GM18951 (cell line): ENCODE measurements at regions not wholly inside any gene's neighbourhood (a gene's known extent, or its start where the extent isn't known, plus 50 kb on each side); places are given as distances from the start of the nearest gene placed in this dataset.

ENCODE experiments used
- POLR2A ChIP-seq: IDR thresholded peaks from 4 replicates; pipeline ENCODE4 v1.6.1; 2011; ENCODE audit warnings: mild to moderate bottlenecking; ENCODE audit not compliant: insufficient read length, insufficient read depth; ENCODE audit errors: extremely low read depth
- in situ Hi-C: fragments of 300-500 bp; cut with MboI; formaldehyde crosslinking; loops from one replicate; pipeline ENCODE4 v1.12.0; 2022; ENCODE audit warnings: low sequenced_read_pairs, mixed read lengths, inconsistent platforms; ENCODE audit not compliant: unreplicated experiment

DNA sequence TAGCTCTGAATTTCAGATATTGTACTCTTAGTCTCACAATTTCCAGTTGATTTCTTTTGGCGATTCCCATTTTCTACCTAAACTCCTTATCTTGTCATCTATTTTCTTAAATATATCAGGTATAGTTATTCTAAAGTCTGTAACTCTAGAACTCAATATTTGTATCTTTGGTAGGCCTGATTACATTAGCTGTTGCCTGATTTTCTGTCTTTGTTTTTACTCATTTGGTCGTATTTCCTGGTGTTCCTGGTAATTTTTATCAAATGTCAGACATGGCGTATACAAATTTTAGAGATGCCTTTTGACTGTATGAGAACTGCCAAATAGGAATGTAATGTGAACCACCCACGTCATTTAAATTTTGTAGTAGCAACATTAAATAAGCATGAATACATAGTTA, 266.7 kb downstream of the ZNF536 start:
- TF ChIP-seq POLR2A: no peak
- in situ Hi-C loops: no loop called here

- in situ Hi-C loops: no loop called here
Measured at GRCh38 chr19:30637926-30638325, 265.7 kb downstream of the ZNF536 start.

DNA sequence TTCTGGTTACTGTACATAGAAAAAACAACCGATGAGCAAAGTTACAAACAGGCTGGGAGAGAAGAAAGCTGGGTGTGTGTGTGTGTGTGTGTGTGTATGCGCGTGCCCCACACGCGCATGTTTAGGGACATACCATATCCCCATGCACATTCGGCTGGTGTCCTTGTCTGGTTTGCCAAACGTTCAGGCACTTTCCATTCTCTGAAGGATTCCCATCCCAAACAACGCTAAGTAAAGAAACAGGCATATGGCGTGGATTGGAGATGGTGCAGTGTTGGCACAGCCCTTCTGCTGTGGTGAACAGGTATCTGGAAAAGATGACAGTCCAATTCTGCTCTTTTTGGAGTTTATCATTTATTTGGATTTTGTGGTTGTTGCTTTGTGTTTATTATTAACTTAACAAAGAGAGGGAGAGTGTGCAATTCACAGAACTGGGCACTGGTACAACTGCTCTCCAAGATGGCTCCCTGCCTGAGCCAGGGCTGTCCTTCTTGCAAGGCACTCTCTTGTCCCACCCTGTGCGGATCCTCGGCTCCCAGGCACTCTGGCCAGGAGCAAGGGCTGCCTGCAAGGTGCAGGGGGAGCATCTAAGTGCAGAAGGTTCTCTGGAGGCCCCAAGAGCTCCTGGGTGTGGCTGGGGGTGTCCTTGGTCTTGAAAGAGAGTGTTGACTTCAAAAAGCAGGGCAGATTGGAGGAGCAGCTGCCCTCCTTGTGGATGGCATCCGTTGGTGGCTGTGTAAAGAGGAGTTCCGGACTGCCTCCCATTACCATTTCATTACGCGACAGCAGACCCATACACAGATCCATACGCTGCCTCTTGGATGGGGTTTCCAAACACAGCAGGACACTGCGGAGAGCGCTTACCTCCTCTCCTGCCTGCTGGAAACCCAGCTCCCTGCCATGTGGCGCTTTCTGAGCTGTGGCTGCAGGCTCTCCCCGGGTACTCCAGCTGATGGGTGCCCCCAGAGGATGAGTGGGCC, 263.1 kb downstream of the ZNF536 start:
- TF ChIP-seq POLR2A: no peak
- in situ Hi-C loops: no loop called here

More at GRCh38 chr19:30637926-30638325, 265.7 kb downstream of the ZNF536 start:
- TF ChIP-seq POLR2A: no peak

- no peak for TF ChIP-seq POLR2A
- in situ Hi-C loops: no loop called here
Measured at GRCh38 chr19:30634131-30634830, 262.1 kb downstream of the ZNF536 start.

- in situ Hi-C loops: no loop called here
- TF ChIP-seq POLR2A: no peak
Measured at GRCh38 chr19:30631033-30631370, 258.8 kb downstream of the ZNF536 start.

DNA sequence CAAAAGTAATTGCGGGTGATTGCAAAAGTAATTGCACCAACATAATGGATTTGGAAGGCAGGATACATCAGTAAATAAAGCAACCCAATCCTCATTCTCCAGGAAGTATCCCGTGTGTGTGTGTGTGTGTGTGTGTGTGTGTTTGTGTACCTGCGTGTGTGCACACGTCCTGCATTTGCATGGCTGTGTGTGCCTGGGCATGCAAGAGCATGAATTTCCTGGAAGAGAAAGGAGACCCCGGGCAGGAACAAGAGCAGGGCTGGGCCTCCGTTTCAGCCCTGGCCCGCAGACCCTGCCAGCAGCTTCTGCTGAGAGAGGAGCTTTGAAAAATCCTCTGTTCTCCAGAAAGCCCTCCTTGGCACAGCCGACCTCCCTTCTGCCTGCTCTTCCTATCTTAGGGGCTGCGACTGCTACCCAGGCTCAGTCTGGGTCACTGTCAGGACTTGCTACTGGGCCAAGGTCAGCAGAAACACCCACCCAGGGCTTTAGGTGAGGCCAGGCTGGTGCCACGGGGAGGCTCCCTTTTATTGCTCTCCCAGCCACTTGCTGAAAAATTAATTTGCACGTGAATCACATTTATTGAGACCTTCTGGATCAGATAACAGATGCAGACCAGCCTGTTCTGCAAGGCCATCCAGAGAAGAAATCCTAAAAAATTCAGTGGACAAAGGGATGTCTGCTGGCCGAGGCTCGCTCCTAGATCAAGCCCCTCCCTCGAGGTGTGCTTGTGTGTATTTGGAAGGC, 258.3 kb downstream of the ZNF536 start:
- TF ChIP-seq POLR2A: no peak
- in situ Hi-C loops: no loop called here

DNA sequence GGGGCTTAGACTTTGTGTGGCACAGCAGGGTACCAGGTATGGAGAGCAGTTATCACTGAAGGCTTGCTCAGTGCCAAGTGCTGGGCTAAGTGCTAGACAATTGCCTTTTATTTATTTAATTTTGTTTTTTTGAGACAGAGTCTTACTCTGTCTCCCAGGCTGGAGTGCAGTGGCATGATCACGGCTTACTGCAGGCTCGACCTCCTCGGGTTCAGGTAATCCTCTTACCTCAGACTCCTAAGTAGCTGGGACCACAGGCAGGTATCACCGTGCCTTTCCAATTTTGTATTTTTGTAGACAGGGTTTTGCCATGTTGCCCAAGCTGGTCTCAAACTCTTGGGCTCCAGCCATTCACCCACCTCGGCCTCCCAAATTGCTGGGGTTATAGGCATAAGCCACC, 256.9 kb downstream of the ZNF536 start:
- TF ChIP-seq POLR2A: no peak
- in situ Hi-C loops: no loop called here

GRCh38 chr19:30626626-30626966, 254.4 kb downstream of the ZNF536 start:
- in situ Hi-C loops: no loop called here
- no peak for TF ChIP-seq POLR2A

DNA sequence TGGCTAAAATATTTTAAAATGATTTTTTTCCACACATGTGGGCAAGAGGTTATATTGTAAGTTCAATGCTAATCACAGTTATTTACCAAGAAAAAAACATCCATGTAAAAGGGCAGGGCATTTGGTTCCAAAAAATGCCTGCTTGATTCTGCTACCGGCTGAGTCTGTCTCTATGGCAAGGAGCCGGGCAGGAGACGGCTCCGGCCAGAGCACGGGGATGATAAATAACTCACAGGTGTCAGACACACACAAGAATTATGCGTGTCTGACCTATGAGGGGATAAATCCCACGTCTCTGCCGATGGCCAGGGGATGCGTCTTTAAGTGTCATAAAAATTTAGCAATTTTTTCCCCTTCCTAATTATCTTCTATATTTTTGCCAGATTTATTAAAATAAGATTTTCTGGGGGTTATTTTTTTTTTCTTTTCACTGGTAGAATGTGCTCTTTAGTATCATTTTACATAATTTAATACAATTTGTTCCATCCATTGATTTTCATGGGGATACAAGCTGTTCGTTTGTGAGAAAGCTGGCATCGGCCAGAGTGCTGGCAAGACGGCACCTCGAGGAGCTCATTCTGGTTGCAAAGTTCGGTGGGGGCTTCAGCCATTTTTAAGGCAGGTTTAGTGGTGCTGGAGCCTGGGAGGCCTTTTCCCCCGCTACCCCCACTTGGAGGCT, 253.9 kb downstream of the ZNF536 start:
- in situ Hi-C loops: no loop called here
- no peak for TF ChIP-seq POLR2A

- TF ChIP-seq POLR2A: no peak
- in situ Hi-C loops: no loop called here
Measured at GRCh38 chr19:30622276-30622675, 250.1 kb downstream of the ZNF536 start.

DNA sequence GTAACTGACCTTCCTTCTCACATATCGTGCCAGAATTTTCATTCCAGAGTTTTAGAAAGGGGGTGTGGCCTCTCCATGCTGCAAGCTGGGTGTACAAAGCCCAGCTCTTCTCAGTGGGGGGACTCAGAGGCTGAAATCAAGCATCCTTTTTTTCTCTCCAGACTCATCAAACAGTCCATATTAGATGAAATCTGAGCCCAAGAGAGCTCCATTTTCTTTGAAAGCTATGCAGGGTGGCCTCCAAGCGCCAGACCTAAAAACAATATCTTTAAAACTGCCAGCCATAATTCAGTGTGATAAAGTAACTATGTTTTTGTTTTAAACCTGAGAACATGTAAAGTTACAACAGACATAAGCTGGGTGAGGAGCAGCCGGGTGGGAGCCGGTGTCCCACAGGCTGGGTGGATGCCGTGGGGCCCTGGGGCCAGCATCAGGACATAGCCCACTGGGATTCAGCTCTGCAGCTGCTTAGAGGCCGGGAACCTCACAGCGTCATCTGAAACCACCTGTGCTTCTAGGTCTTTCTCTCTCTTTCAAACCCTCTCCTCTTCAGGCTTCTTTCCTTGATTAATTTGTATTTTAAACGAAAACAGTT, 249.2 kb downstream of the ZNF536 start:
- TF ChIP-seq POLR2A: no peak
- in situ Hi-C loops: no loop called here

DNA sequence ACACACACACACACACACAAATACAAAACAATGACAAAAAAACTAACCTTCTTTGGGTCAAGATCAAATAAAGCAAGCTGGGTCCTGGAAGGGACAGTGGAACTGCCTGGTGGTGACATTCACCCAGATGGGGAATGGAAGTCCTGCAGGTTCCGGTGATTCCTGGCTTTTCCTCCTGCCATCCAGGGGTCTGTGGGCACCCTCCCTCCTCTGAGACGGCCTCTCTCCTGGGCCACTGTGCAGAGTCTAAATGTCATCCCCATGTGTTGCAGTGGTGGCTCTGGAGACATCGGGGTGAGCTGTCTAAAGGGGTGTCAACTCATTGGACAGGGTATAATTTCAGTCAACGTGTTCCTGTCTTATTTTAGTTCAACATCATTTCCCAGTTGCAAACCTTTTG, 248.2 kb downstream of the ZNF536 start:
- in situ Hi-C loops: no loop called here
- TF ChIP-seq POLR2A: no peak
